ENCODE measurements at regions not wholly inside any gene's neighbourhood (a gene's known extent, or its start where the extent isn't known, plus 50 kb on each side); places are given as distances from the start of the nearest gene placed in this dataset.

DNA sequence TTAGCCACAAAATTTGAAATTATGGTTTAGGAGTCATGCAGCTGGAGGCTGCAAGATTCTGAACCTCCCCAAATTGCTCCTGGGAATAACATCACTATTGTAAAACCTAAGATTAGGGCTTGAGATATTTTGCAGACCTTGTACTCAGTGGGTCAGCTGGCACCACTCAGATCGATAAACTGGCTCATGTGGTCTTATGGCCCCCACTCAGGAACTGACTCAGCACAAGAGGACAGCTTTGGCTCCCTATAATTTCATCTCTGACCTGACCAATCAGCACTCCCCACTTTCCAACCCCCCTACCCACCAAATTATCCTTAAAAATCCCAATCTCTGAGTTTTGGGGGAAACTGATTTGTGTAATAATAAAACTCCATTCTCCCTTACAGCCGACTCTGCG, 161.6 kb downstream of the BRMS1L start:
- TF ChIP-seq, protein P1, sequence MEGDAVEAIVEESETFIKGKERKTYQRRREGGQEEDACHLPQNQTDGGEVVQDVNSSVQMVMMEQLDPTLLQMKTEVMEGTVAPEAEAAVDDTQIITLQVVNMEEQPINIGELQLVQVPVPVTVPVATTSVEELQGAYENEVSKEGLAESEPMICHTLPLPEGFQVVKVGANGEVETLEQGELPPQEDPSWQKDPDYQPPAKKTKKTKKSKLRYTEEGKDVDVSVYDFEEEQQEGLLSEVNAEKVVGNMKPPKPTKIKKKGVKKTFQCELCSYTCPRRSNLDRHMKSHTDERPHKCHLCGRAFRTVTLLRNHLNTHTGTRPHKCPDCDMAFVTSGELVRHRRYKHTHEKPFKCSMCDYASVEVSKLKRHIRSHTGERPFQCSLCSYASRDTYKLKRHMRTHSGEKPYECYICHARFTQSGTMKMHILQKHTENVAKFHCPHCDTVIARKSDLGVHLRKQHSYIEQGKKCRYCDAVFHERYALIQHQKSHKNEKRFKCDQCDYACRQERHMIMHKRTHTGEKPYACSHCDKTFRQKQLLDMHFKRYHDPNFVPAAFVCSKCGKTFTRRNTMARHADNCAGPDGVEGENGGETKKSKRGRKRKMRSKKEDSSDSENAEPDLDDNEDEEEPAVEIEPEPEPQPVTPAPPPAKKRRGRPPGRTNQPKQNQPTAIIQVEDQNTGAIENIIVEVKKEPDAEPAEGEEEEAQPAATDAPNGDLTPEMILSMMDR (IDR thresholded peaks at IDR 0.05 in 8 of 11, conservative IDR thresholded peaks at IDR 0.05 in 3 of 11), result no peak
- TF ChIP-seq POLR2AphosphoS5 (IDR thresholded peaks at IDR 0.05) (no peak), POLR2A (IDR thresholded peaks at IDR 0.05) (no peak)
- no peaks in the 10 kb centered on the region for H3K36me3 ChIP-seq
- H3K4me1 ChIP-seq, result no peaks in the 10 kb centered on the region
- no peaks in the 10 kb centered on the region for H3K27me3 ChIP-seq (replicated peaks in 1 of 7)
- intact Hi-C loops (cut with DNase I; ENCODE audit: low total_unique reads), result no loop called here
- no peak overlapping the region for H3K4me3 ChIP-seq
- DNase-seq, result no peak
- WGBS, 5 donors, result 73 to 86% (median 79%) methylated on average over 3 of the region's 3 CpGs
- no peaks in the 10 kb centered on the region for H3K9me3 ChIP-seq
- no peak overlapping the region for H3K27ac ChIP-seq

DNA sequence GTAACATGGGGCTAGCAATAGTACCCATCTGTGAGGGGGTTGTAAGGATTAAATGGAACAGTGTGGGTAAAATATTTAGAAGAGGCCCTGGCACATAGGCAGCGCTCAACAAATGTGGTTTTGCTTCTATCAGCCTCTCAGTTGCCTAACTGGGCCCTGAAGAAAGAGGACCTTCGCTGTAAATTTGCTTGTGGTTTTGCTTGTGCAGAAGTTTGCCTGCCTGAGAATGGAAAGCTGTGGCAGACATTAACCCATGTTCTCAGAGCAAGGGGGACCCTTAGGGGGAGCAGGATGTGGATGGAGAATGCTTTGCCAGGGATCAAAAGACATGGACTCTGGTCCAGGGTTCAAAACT, 160.1 kb downstream of the BRMS1L start:
- TF ChIP-seq, protein P1 (IDR thresholded peaks at IDR 0.05 in 8 of 11, conservative IDR thresholded peaks at IDR 0.05 in 3 of 11), result no peak
- TF ChIP-seq POLR2A (IDR thresholded peaks at IDR 0.05) (no peak), POLR2AphosphoS5 (IDR thresholded peaks at IDR 0.05) (no peak)
- Histone ChIP-seq H3K36me3 (no peaks in the 10 kb centered on the region), H3K9me3 (peaks cover 0 to 6% (median 0%) of the 10 kb centered on the region in 8 donors), H3K4me1 (no peaks in the 10 kb centered on the region), H3K27ac (no peak overlapping the region), H3K27me3 (replicated peaks in 1 of 7) (no peaks in the 10 kb centered on the region), H3K4me3 (no peak overlapping the region)
- DNase-seq, result no peak
- intact Hi-C loops (cut with DNase I; ENCODE audit: low total_unique reads), result no loop called here
- 38 to 50% (median 48%) methylated on average over 2 of the region's 2 CpGs for WGBS, 5 donors

DNA sequence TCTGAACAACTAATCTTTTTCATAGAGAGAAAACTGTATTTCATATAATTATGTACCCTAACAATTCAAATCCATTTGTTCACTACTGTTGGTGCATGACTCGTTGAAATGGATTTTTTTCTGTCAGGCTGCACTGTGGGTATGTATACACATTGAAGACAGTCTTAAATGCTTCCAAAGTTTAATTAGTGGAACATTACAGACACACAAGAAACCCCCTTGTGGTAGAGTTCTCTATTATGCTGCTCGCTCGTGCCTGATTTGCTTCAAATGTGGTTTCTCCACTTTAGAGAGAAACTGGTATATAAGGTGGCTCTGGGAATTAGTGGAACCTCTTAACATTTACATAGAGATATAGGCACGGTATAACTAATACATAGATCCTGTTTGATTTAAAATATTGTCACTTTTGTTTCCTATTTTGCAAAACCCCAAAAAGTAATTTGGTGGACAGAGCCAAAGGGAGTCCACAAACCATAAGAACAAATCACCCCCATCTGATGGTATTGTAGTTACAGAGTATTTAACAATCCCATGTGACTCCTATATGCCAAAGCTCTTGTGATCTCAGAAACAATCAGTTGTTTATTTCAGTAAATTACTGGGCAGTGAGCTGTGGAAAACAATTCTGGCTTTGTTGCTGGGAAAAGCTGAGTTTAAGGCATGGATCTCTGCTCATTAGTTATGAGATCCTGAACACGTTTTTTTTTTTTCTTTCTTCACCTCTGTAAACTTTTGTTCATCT, 159.5 kb downstream of the BRMS1L start:
- 47 to 62% (median 53%) methylated on average over 5 of the region's 5 CpGs for WGBS, 5 donors
- TF ChIP-seq, protein P1 (IDR thresholded peaks at IDR 0.05 in 8 of 11, conservative IDR thresholded peaks at IDR 0.05 in 3 of 11), result no peak
- TF ChIP-seq POLR2AphosphoS5 (IDR thresholded peaks at IDR 0.05) (no peak), POLR2A (IDR thresholded peaks at IDR 0.05) (no peak)
- peaks cover 0 to 6% (median 0%) of the 10 kb centered on the region in 8 donors for H3K9me3 ChIP-seq

DNA sequence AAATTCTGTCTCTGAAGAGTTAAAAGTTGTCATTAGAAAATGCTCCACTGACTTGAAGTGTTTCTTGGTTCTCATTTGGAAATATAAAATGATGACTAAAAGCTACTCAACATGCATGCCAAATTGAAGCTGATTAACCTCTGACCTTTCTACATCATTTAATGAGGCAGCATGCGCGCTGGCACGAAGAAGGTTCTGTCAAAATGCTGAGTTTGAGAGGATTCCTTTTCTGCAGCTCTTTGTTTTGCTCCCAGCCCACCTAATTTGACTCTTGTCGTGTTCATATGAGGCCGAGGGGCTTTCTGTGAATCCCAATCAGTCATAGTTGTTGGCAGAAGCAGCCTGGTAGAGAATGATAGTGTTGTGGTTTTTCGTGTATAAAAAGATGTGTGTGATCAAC, 153.4 kb downstream of the BRMS1L start:
- TF ChIP-seq, protein P1 (IDR thresholded peaks at IDR 0.05 in 8 of 11, conservative IDR thresholded peaks at IDR 0.05 in 3 of 11), result no peak
- TF ChIP-seq POLR2AphosphoS5 (IDR thresholded peaks at IDR 0.05) (no peak), POLR2A (IDR thresholded peaks at IDR 0.05) (no peak)
- Histone ChIP-seq H3K9me3 (peaks cover 0 to 6% (median 0%) of the 10 kb centered on the region in 8 donors), H3K4me3 (no peak overlapping the region), H3K4me1 (no peaks in the 10 kb centered on the region), H3K36me3 (no peaks in the 10 kb centered on the region), H3K27me3 (replicated peaks in 1 of 7) (no peaks in the 10 kb centered on the region), H3K27ac (no peak overlapping the region)
- intact Hi-C loops (cut with DNase I; ENCODE audit: low total_unique reads), result no loop called here
- DNase-seq, result no peak
- 71 to 80% (median 75%) methylated on average over 6 of the region's 6 CpGs for WGBS, 5 donors

More for the DNA sequence above, 159.5 kb downstream of the BRMS1L start:
- Histone ChIP-seq H3K4me1 (no peaks in the 10 kb centered on the region), H3K36me3 (no peaks in the 10 kb centered on the region), H3K27me3 (replicated peaks in 1 of 7) (no peaks in the 10 kb centered on the region), H3K27ac (no peak overlapping the region), H3K4me3 (no peak overlapping the region)
- DNase-seq, result no peak
- intact Hi-C loops (cut with DNase I; ENCODE audit: low total_unique reads), result no loop called here

All from spleen (tissue), 11 donors.